Spleen (tissue), 11 donors: ENCODE measurements at regions not wholly inside any gene's neighbourhood (a gene's known extent, or its start where the extent isn't known, plus 50 kb on each side); places are given as distances from the start of the nearest gene placed in this dataset.

Source experiments
- DNase-seq: peaks from one replicate; pipeline ENCODE4 v3.0.0-alpha.2; 2020
- H3K27ac ChIP-seq, 8 donors: fragments of 200-600 bp; sonication (generic) in 7 of 8; 1 replicate in 4 of 8; 2 replicates in 4 of 8; pipeline versions ENCODE4 v1.5.0 to v1.8.0; 2016 to 2021; ENCODE audit warnings: inconsistent platforms in 4 of 8, mild to moderate bottlenecking in 4 of 8, moderate library complexity in 1 of 8
- H3K27me3 ChIP-seq, 7 donors: fragments of 200-600 bp; sonication (generic) in 6 of 7; replicated peaks in 1 of 7; 1 replicate in 4 of 7; 2 replicates in 3 of 7; pipeline versions ENCODE4 v1.5.0 to v1.8.0; 2016 to 2021; ENCODE audit warnings: inconsistent platforms in 3 of 7, mild to moderate bottlenecking in 1 of 7
- H3K36me3 ChIP-seq, 6 donors: fragments of 200-600 bp; sonication (generic) in 5 of 6; 1 replicate in 4 of 6; 2 replicates in 2 of 6; pipeline versions ENCODE4 v1.5.0 to v1.8.0; 2016 to 2021; ENCODE audit warnings: inconsistent platforms in 2 of 6
- H3K4me1 ChIP-seq, 6 donors: fragments of 200-600 bp; sonication (generic) in 5 of 6; 1 replicate in 3 of 6; 2 replicates in 3 of 6; pipeline versions ENCODE4 v1.5.0 to v1.8.0; 2016 to 2021; ENCODE audit warnings: inconsistent platforms in 3 of 6
- H3K4me3 ChIP-seq, 8 donors: fragments of 200-600 bp; sonication (generic) in 7 of 8; 1 replicate in 4 of 8; 2 replicates in 4 of 8; pipeline versions ENCODE4 v1.5.0 to v1.8.0; 2016 to 2021; ENCODE audit warnings: inconsistent platforms in 4 of 8, mild to moderate bottlenecking in 4 of 8, moderate library complexity in 2 of 8
- H3K9me3 ChIP-seq, 8 donors: fragments of 200-600 bp; sonication (generic) in 7 of 8; 1 replicate in 4 of 8; 2 replicates in 4 of 8; pipeline versions ENCODE4 v1.5.0 to v1.8.0; 2016 to 2021; ENCODE audit warnings: inconsistent platforms in 4 of 8
- POLR2A ChIP-seq, 3 donors: fragments of 450-650 bp; IDR thresholded peaks; one replicate each; pipeline ENCODE4 v1.5.1; 2017; ENCODE audit warnings: antibody characterized with exemption in 3 of 3, mild to moderate bottlenecking in 1 of 3
- POLR2AphosphoS5 ChIP-seq, 3 donors: sonication (generic); formaldehyde crosslinking; IDR thresholded peaks; one replicate each; pipeline ENCODE4 v1.5.1; 2017; ENCODE audit warnings: antibody characterized with exemption in 3 of 3
- WGBS, 5 donors: extraction: QIAGEN DNeasy Blood & Tissue Kit in 3 of 5; methylation state at CpG; one replicate each; pipeline versions ENCODE4 v1.1.5 to v1.1.7; 2013 to 2018; 5-methylcytosine and 5-hydroxymethylcytosine counted together
- intact Hi-C: fragments of 100-400 bp; cut with DNase I; formaldehyde crosslinking; loops from one replicate; pipeline ENCODE4 v1.15.0; 2023; ENCODE audit warnings: low total_unique reads
- TF ChIP-seq, protein P1 (sequence below), 11 experiments: fragments of 200-600 bp in 7 of 11; fragments of 450-650 bp in 4 of 11; sonication (generic) in 4 of 11; IDR thresholded peaks in 8 of 11; conservative IDR thresholded peaks in 3 of 11; 1 replicate in 7 of 11; 2 replicates in 4 of 11; pipeline versions ENCODE4 v1.4.0 to v1.8.0; 2016 to 2021; ENCODE audit warnings: antibody characterized with exemption in 11 of 11, inconsistent platforms in 4 of 11, mild to moderate bottlenecking in 1 of 11
- donor health status: healthy with polysubstance abuse.
- donor health status: DM: no; HTN: no; CAD: no; lungs with moderate emphysema.
- donor health status: DM: no; HTN: no; CAD: no.
- donor health status: Bipolar disorder and iron deficiency.
- donor health status: healthy.
- donor health status: DM: no; HTN: no; CAD: no.
- donor health status: DM: yes; HTN: yes; CAD: no.

DNA sequence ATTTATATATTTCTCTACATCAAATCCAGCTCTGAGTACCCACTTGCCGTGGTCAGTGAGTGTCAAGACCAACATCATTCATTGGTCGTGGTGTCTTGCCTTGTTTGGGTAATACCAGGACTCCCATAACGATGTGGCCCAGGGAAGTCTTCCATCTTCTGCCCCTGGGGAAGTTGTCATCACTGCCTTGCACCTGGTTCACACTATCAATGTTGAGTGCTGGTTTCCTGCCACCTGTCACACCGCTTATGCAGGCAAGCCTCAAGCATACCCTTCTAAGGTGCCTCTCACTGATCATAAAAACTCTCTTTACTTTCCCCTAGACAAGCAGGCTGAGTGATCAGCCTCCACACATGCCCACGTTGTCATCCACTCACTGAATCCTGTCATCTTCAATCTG is 382.4 kb downstream of the KCTD12 start:
- no peak for DNase-seq
- H3K4me3 ChIP-seq, result no peak overlapping the region
- no peaks in the 10 kb centered on the region for H3K9me3 ChIP-seq
- no peaks in the 10 kb centered on the region for H3K4me1 ChIP-seq
- WGBS, 5 donors, result 44 to 52% (median 47%) methylated on average over 5 of the region's 5 CpGs
- no peaks in the 10 kb centered on the region for H3K27me3 ChIP-seq
- TF ChIP-seq, protein P1, sequence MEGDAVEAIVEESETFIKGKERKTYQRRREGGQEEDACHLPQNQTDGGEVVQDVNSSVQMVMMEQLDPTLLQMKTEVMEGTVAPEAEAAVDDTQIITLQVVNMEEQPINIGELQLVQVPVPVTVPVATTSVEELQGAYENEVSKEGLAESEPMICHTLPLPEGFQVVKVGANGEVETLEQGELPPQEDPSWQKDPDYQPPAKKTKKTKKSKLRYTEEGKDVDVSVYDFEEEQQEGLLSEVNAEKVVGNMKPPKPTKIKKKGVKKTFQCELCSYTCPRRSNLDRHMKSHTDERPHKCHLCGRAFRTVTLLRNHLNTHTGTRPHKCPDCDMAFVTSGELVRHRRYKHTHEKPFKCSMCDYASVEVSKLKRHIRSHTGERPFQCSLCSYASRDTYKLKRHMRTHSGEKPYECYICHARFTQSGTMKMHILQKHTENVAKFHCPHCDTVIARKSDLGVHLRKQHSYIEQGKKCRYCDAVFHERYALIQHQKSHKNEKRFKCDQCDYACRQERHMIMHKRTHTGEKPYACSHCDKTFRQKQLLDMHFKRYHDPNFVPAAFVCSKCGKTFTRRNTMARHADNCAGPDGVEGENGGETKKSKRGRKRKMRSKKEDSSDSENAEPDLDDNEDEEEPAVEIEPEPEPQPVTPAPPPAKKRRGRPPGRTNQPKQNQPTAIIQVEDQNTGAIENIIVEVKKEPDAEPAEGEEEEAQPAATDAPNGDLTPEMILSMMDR (IDR thresholded peaks at IDR 0.05 in 8 of 11, conservative IDR thresholded peaks at IDR 0.05 in 3 of 11), result no peak
- TF ChIP-seq POLR2A (IDR thresholded peaks at IDR 0.05) (no peak), POLR2AphosphoS5 (IDR thresholded peaks at IDR 0.05) (no peak)
- no peaks in the 10 kb centered on the region for H3K36me3 ChIP-seq
- H3K27ac ChIP-seq, result no peak overlapping the region
- intact Hi-C loops, result no loop called here

DNA sequence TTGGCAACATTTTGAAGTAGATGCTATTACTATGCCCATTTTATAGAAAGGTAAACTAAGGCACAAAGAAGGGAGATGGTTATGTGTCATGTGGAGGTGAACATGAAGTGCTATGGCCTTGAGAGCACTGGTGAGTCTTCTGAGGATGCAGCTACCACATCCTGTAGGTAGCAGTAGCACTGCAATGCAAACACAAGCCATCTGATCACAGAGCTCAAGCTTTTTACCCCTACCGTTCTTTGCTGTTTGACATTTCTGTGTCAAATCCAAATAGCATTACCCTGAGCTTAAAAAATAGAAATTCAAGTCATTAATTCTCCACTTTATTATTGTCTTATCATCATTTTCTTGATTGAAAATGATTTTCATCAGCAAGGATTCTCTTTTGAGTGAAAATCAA is 382.9 kb downstream of the KCTD12 start:
- WGBS, 5 donors, result 69 to 97% (median 78%) methylated on average over 1 of the region's 1 CpG
- Histone ChIP-seq H3K27ac (no peak overlapping the region), H3K36me3 (no peaks in the 10 kb centered on the region), H3K4me1 (no peaks in the 10 kb centered on the region), H3K27me3 (no peaks in the 10 kb centered on the region), H3K9me3 (no peaks in the 10 kb centered on the region), H3K4me3 (no peak overlapping the region)
- no peak for DNase-seq
- TF ChIP-seq POLR2A (IDR thresholded peaks at IDR 0.05), result no peak
- TF ChIP-seq POLR2AphosphoS5 (IDR thresholded peaks at IDR 0.05), result no peak
- TF ChIP-seq, protein P1 (IDR thresholded peaks at IDR 0.05 in 8 of 11, conservative IDR thresholded peaks at IDR 0.05 in 3 of 11), result no peak
- intact Hi-C loops, result no loop called here

DNA sequence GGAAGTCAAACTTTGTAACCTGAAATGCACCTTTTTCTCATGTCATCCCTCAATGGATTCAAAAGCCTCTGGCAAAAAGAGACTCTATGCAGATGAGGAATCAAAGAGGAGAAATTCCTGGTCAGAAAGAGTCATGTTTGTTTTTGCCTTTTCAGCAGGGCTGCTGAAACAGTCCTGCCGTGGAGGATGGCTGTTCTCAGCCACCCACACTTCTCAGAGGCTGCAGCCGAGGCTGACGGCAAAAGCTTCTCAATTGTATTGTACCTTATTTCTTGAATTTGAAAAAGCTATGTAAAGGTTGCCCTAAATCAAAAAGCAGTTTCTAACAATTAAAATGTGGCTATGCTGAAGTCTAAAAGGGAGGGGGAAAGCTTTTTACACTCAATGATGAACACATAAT is 385.3 kb downstream of the KCTD12 start:
- H3K36me3 ChIP-seq, result no peaks in the 10 kb centered on the region
- no peaks in the 10 kb centered on the region for H3K4me1 ChIP-seq
- 76 to 92% (median 89%) methylated on average over 3 of the region's 3 CpGs for WGBS, 5 donors
- TF ChIP-seq, protein P1 (IDR thresholded peaks at IDR 0.05 in 8 of 11, conservative IDR thresholded peaks at IDR 0.05 in 3 of 11), result no peak
- TF ChIP-seq POLR2AphosphoS5 (IDR thresholded peaks at IDR 0.05), result no peak
- no peak for TF ChIP-seq POLR2A (IDR thresholded peaks at IDR 0.05)
- H3K27me3 ChIP-seq, result no peaks in the 10 kb centered on the region
- no peak overlapping the region for H3K4me3 ChIP-seq
- DNase-seq, result no peak
- no peak overlapping the region for H3K27ac ChIP-seq
- no peaks in the 10 kb centered on the region for H3K9me3 ChIP-seq
- intact Hi-C loops, result no loop called here

DNA sequence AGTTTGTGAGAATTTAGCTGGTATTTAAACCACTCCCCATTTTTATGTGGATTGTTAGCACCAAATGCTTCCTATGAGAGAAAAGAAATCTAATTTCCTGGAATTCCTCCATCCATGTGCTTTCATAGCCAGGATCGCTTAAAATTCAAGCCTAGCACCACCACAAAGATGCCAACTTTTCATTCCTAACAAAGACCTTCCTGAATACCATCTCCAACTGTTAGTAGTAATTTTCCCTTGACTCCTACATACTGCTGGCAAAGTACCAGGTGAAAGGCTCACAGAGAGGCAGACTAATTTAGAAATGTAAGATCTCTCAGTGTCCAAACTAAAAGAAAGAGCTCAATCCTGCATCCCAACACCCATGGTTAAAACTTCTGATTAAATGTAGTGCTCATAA is 386.3 kb downstream of the KCTD12 start:
- no peaks in the 10 kb centered on the region for H3K4me1 ChIP-seq
- no peaks in the 10 kb centered on the region for H3K27me3 ChIP-seq
- no peak overlapping the region for H3K27ac ChIP-seq
- WGBS, 5 donors, result 74 to 98% (median 82%) methylated on average over 1 of the region's 1 CpG
- H3K9me3 ChIP-seq, result no peaks in the 10 kb centered on the region
- DNase-seq, result no peak
- intact Hi-C loops, result no loop called here
- no peaks in the 10 kb centered on the region for H3K36me3 ChIP-seq
- H3K4me3 ChIP-seq, result no peak overlapping the region
- TF ChIP-seq, protein P1 (IDR thresholded peaks at IDR 0.05 in 8 of 11, conservative IDR thresholded peaks at IDR 0.05 in 3 of 11), result no peak
- TF ChIP-seq POLR2AphosphoS5 (IDR thresholded peaks at IDR 0.05) (no peak), POLR2A (IDR thresholded peaks at IDR 0.05) (no peak)
